GM18520 (cell line): ENCODE measurements at regions not wholly inside any gene's neighbourhood (a gene's known extent, or its start where the extent isn't known, plus 50 kb on each side); places are given as distances from the start of the nearest gene placed in this dataset.

Source experiments
- ATAC-seq: cut with Tn5 transposase; IDR thresholded peaks from one replicate; pipeline ENCODE4 v1.9.1; 2021; ENCODE audit not compliant: unreplicated experiment

- no peak for ATAC-seq
Observed at GRCh38 chr2:200135082-200135481, 171.4 kb upstream of the SPATS2L start.

DNA sequence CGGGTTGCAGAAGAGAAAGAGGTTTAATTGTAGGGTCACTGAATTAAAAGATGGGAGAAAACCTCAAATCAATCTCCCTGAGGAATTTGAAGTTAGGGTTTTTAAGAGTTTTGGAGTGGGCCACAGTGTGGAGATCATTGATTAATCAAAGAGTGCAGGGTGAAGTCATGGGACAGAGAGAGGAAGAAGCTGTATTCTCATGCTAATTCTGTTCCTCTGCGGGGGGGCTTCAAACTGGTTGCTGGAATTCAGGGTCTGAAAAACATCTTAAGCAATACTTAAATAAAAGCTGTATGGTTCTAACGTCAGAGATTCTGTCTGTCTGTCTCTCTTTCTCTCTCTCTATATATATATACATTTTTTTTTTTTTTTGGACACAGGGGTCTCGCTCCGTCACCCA, 169.8 kb upstream of the SPATS2L start:
- no peak for ATAC-seq

DNA sequence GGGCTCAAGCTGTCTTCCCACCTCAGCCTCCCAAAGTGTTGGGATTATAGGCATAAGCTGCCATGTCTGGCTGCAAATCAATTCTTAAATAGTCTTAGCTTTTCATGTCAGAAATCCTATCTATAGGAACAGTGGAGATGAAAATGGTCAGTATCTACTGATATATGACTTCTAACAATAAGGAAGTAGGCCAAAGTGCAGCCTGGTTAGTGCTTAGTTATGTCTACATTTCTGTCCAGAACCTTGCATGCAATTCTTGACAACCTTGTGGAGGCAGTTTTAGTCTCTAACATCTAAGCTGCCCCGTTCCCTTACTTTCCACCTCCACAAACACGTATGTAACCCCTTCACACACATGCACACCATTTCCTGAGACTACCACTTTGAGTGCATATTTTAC, 169.2 kb upstream of the SPATS2L start:
- no peak for ATAC-seq

- no peak for ATAC-seq
Observed at GRCh38 chr2:200137691-200138090, 168.8 kb upstream of the SPATS2L start.

DNA sequence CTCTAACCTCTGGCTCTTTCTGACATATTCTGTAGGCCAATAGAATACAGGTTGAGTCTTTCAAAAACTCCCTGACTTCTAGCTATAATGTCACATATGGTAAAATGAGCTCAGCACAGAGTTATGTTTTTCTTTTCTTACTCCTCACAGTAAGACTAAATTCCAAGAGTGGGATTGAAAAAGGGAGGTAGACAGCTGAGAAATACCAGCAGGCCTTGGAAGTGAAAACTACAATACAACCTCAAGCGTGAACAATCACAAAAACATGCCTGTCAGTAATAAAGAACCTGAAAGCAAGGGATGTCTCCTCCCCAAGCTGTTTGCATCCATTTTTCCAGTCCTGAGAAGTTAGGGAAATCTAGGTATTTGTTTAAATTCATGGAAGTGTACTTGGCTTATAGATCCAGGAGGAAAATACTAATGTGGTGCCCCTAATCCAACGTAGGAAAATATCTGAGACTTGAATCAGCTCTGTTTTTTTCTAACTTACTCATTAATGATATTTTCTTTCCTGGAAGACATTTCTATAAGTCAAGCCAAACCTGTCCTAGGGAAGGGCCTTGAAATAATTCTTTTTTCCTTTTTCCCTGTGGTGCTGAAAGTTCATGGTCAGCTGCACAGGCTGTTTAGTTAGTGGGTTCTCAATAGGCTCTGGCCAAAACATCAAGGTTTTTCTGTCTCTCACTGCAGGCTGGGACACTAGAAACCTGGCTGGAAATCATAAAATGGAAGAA, 167.9 kb upstream of the SPATS2L start:
- ATAC-seq: no peak

GRCh38 chr2:200144571-200144970, 161.9 kb upstream of the SPATS2L start:
- no peak for ATAC-seq

DNA sequence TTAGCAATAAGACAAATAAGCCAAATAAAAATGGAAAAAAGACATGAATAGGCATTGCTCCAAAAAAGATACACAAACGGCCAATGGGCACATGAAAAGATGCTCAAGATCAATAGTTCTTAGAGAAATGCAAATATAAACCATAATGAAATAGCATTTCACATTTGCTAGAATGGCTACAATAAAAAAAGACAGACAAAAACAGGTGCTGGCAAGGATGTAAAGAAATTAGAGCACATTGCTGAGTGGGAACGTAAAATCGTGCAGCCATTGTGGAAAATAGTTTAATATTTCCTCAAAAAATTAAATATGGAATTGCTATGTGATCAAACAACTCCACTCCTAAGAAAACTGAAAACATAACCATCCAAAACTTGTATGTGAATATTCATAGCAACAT, 160.0 kb upstream of the SPATS2L start:
- no peak for ATAC-seq

DNA sequence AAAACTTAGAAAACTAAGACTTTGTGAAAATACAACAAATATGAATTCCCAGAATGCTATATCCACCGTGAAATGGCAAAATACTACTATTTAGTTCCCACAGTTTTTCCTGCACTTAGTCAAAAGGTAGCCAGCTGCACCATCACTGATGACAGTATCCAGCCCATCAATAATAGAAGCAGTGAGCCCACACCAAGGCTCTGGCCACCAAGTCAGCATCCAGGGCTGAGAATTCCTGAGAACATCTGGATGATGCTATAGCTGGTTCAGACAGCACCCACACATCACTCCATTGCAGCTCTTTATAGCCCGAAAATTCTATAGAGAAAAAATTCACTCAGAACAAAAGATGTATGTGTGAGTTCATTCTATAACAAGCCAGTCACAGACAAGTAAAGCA, 159.1 kb upstream of the SPATS2L start:
- no peak for ATAC-seq

DNA sequence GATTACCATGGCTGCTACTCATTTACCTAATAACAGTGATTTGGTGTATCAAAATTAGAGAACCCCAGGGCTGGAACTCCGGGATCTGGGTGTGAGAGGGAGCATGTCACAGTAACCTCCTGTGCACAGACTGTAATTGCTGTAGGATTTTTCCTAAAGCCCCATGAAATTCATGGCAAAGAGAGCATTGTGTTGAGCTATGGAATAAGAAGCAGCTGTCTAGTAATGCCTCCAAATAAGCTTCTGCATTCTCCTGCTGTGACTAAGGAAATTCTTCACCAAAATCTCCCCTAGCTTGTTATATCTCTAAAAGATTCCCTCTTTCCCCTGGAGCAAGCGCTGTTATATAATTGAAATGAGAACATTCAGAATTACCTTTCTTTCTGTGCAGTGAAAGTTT, 158.1 kb upstream of the SPATS2L start:
- ATAC-seq: no peak

- no peak for ATAC-seq
Observed at GRCh38 chr2:200150411-200151086, 155.9 kb upstream of the SPATS2L start.

GRCh38 chr2:200155652-200156051, 150.8 kb upstream of the SPATS2L start:
- no peak for ATAC-seq

GRCh38 chr2:200156166-200156835, 150.2 kb upstream of the SPATS2L start:
- ATAC-seq: no peak

- no peak for ATAC-seq
Observed at GRCh38 chr2:200158647-200159356, 147.7 kb upstream of the SPATS2L start.

DNA sequence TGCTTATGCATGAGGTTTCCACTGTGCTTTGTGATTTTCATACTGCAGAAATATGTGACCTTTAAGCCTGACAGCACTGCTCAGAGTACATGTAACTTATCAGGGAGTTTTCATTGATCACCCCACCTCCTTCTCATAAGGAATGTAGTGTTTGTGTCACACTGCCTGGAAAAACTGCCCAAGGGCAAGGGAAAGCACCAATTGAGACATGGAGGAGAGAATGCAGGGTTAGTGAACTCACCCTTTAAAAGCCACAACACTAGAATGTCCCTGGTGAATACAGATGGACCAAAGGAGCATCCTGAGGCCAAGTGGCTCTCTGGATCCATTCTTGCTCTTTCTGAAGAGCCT, 147.2 kb upstream of the SPATS2L start:
- no peak for ATAC-seq

GRCh38 chr2:200159829-200160781, 146.4 kb upstream of the SPATS2L start:
- ATAC-seq: no peak

GRCh38 chr2:200161458-200161857, 145.0 kb upstream of the SPATS2L start:
- no peak for ATAC-seq

DNA sequence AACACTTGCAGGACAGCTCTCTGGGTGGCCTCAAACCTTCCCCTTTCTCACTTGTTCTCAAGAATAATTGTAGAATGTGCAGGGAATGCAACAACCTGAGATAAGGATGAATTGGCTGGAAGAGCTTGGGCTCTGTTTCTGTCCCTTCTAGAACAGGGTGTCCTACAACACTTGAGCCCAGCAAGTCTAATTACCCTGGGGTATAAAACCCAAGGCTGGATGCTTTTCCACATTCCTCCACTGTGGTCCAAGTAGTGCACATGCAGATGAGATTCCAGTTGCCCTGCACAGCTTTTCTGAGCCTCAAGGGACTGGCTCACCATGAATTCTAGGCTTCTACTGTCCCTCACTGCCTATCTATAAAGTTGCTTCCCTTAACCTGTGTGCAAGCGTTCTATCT, 140.8 kb upstream of the SPATS2L start:
- no peak for ATAC-seq

GRCh38 chr2:200168641-200169555, 137.6 kb upstream of the SPATS2L start:
- no peak for ATAC-seq

GRCh38 chr2:200170221-200170620, 136.3 kb upstream of the SPATS2L start:
- ATAC-seq: no peak
